NCI-H774 (cell line): ENCODE measurements at regions not wholly inside any gene's neighbourhood (a gene's known extent, or its start where the extent isn't known, plus 50 kb on each side); places are given as distances from the start of the nearest gene placed in this dataset.
A peak's percentile ranks its signal among the peaks of the same experiment; 100 is the strongest.
"Not testable (repeated sequence)": the region's sequence is repeated elsewhere in the genome, so short reads cannot be mapped to it uniquely, and the experiment has no call there.

ENCODE experiments used
- DNase-seq: peaks from one replicate; lab custom pipeline; 2025; lab: John Stamatoyannopoulos, UW

GRCh38 chr2:58769864-58770234 is 528.7 kb upstream of the FANCL start:
- no peak for DNase-seq

- DNase-seq: no peak
Measured at GRCh38 chr2:58769111-58769863, 528.2 kb upstream of the FANCL start.

GRCh38 chr2:58768715-58769080 is 527.6 kb upstream of the FANCL start:
- no peak for DNase-seq

- DNase-seq: no peak
Measured at GRCh38 chr2:58767828-58768714, 526.9 kb upstream of the FANCL start.

- DNase-seq: no peak
Measured at GRCh38 chr2:58764338-58765104, 523.4 kb upstream of the FANCL start.

GRCh38 chr2:58762176-58762781 is 521.2 kb upstream of the FANCL start:
- DNase-seq: peak; percentile 48

GRCh38 chr2:58757971-58758370 is 516.8 kb upstream of the FANCL start:
- no peak for DNase-seq

GRCh38 chr2:58756336-58756735 is 515.2 kb upstream of the FANCL start:
- no peak for DNase-seq

- not testable (repeated sequence) for DNase-seq
Measured at GRCh38 chr2:58752507-58752906, 511.4 kb upstream of the FANCL start.

- DNase-seq: not testable (repeated sequence)
Measured at GRCh38 chr2:58751676-58752075, 510.6 kb upstream of the FANCL start.

GRCh38 chr2:58749041-58749440 is 507.9 kb upstream of the FANCL start:
- DNase-seq: no peak

- DNase-seq: not testable (repeated sequence)
Measured at GRCh38 chr2:58745334-58745733, 504.2 kb upstream of the FANCL start.

GRCh38 chr2:58740426-58740825 is 499.3 kb upstream of the FANCL start:
- no peak for DNase-seq

GRCh38 chr2:58739033-58739432 is 497.9 kb upstream of the FANCL start:
- no peak for DNase-seq

GRCh38 chr2:58734365-58734764 is 493.2 kb upstream of the FANCL start:
- no peak for DNase-seq

GRCh38 chr2:58732999-58733398 is 491.9 kb upstream of the FANCL start:
- DNase-seq: no peak

- no peak for DNase-seq
Measured at GRCh38 chr2:58731488-58731869, 490.4 kb upstream of the FANCL start.

GRCh38 chr2:58730764-58731487 is 489.8 kb upstream of the FANCL start:
- DNase-seq: no peak

GRCh38 chr2:58727981-58728656 is 487.0 kb upstream of the FANCL start:
- no peak for DNase-seq

- no peak for DNase-seq
Measured at GRCh38 chr2:58721912-58722591, 480.9 kb upstream of the FANCL start.
